ENCODE measurements at regions not wholly inside any gene's neighbourhood (a gene's known extent, or its start where the extent isn't known, plus 50 kb on each side); places are given as distances from the start of the nearest gene placed in this dataset.

DNA sequence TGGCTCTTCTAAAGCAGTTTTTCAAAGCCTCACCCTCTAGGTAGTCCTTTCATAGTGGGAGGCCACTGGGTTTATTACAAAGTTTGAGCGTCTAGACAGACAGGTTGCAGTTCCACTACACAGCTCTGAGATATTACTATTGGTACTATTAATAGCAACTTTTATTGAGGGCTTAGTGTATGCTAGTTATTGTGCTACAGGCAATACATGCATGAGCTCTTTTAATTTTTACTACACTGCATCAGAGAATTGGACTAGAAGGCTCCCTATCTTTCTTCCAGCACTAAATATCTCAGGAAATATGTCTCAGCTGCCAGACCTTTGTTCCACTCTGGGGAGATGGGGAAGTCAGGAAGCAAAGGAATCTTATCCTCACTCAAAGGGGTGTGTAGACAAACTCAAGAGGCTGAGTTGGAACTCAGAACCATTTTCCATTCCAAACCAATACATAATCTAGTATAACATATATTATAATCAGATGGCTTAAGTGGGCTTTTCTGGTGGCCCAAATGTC lies 161.8 kb upstream of the SLC38A2 start:
- no CpG with 5 or more reads among the region's 1 CpG for WGBS (ENCODE audit: insufficient coverage)
- TF ChIP-seq CTCF (IDR thresholded peaks at IDR 0.05), result no peak
- no peaks in the 10 kb centered on the region for H3K27me3 ChIP-seq (ENCODE audit: control insufficient read depth in 2 of 2, insufficient read depth in 2 of 2, low read length in 2 of 2)
- no peak overlapping the region for H2AFZ ChIP-seq (ENCODE audit: insufficient read depth, low read depth, low read length, poor library complexity, severe bottlenecking)
- peaks cover 7 to 23% (median 13%) of the 10 kb centered on the region in 7 donors for H3K9me3 Mint-ChIP-seq
- no peak overlapping the region for H3K4me2 ChIP-seq (replicated peaks; ENCODE audit: extremely low read depth, low read length, poor library complexity, severe bottlenecking)
- H3K4me1 ChIP-seq (ENCODE audit: control insufficient read depth in 1 of 2, insufficient read depth in 2 of 2, low read length in 2 of 2), result peaks cover 9 to 10% of the 10 kb centered on the region in 2 donors
- H3K27ac ChIP-seq (ENCODE audit: low read depth in 1 of 2, low read length in 2 of 2), result no peak overlapping the region
- peaks cover 17% of the 10 kb centered on the region for H3K4me1 Mint-ChIP-seq
- H3K9me3 ChIP-seq (replicated peaks in 1 of 2; ENCODE audit: control insufficient read depth in 1 of 2, insufficient read depth in 1 of 2, low read length in 2 of 2), result peaks cover 13 to 20% of the 10 kb centered on the region in 2 donors
- H3K27ac Mint-ChIP-seq, result no peak overlapping the region
- intact Hi-C loops (cut with micrococcal nuclease), result no loop called here
- H3K79me2 ChIP-seq (ENCODE audit: insufficient read depth, low read length), result no peaks in the 10 kb centered on the region
- no peaks in the 10 kb centered on the region for H4K20me1 ChIP-seq (ENCODE audit: insufficient read depth, low read length)
- H3K4me3 ChIP-seq (replicated peaks in 1 of 3; ENCODE audit: low read depth in 2 of 3, low read length in 3 of 3), result no peak overlapping the region
- H3K4me3 Mint-ChIP-seq, result no peak overlapping the region
- DNase-seq, result no peak
- H3K9ac ChIP-seq (ENCODE audit: insufficient read depth, low read length, poor library complexity, severe bottlenecking), result no peak overlapping the region
- no peaks in the 10 kb centered on the region for H3K36me3 Mint-ChIP-seq
- H3K27me3 Mint-ChIP-seq (ENCODE audit: low read depth in 3 of 3), result no peaks in the 10 kb centered on the region
- H3K36me3 ChIP-seq (replicated peaks in 1 of 2; ENCODE audit: control insufficient read depth in 1 of 2, insufficient read depth in 2 of 2, low read length in 2 of 2), result no peaks in the 10 kb centered on the region

DNA sequence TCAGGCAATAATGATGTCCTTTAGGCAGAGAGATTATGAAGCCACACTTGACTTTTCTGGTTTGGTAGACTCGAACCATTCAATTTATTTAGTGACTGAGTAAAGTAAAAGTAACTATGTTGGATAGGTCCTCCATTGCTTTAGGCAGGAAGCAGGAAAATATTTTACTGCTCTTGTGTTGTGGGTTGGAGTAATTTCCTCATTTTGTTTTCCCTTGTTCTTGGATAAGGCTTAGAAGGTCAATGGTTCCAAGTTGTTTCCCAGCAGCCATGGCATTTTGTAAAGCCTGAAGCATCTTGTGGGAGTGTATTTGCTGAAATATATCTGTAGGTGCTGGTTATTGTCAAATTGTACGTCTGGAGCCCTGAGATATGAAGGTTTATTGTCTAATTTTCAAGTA lies 161.2 kb upstream of the SLC38A2 start:
- peaks cover 7 to 23% (median 13%) of the 10 kb centered on the region in 7 donors for H3K9me3 Mint-ChIP-seq
- WGBS (ENCODE audit: insufficient coverage), result 100% methylated on average over 1 of the region's 2 CpGs
- no peak overlapping the region for H3K4me2 ChIP-seq (replicated peaks; ENCODE audit: extremely low read depth, low read length, poor library complexity, severe bottlenecking)

More for the DNA sequence above, 161.2 kb upstream of the SLC38A2 start:
- H3K9me3 ChIP-seq (replicated peaks in 1 of 2; ENCODE audit: control insufficient read depth in 1 of 2, insufficient read depth in 1 of 2, low read length in 2 of 2), result peaks cover 13 to 20% of the 10 kb centered on the region in 2 donors
- H3K27me3 Mint-ChIP-seq (ENCODE audit: low read depth in 3 of 3), result no peaks in the 10 kb centered on the region
- H3K27ac ChIP-seq (ENCODE audit: low read depth in 1 of 2, low read length in 2 of 2), result no peak overlapping the region
- H4K20me1 ChIP-seq (ENCODE audit: insufficient read depth, low read length), result no peaks in the 10 kb centered on the region
- no peaks in the 10 kb centered on the region for H3K36me3 ChIP-seq (replicated peaks in 1 of 2; ENCODE audit: control insufficient read depth in 1 of 2, insufficient read depth in 2 of 2, low read length in 2 of 2)
- intact Hi-C loops (cut with micrococcal nuclease), result no loop called here
- no peak overlapping the region for H3K4me3 Mint-ChIP-seq
- no peak for DNase-seq
- no peak overlapping the region for H2AFZ ChIP-seq (ENCODE audit: insufficient read depth, low read depth, low read length, poor library complexity, severe bottlenecking)
- no peaks in the 10 kb centered on the region for H3K27me3 ChIP-seq (ENCODE audit: control insufficient read depth in 2 of 2, insufficient read depth in 2 of 2, low read length in 2 of 2)
- H3K4me1 Mint-ChIP-seq, result peaks cover 17% of the 10 kb centered on the region
- no peaks in the 10 kb centered on the region for H3K36me3 Mint-ChIP-seq
- H3K4me3 ChIP-seq (replicated peaks in 1 of 3; ENCODE audit: low read depth in 2 of 3, low read length in 3 of 3), result no peak overlapping the region
- no peak overlapping the region for H3K9ac ChIP-seq (ENCODE audit: insufficient read depth, low read length, poor library complexity, severe bottlenecking)
- no peak overlapping the region for H3K27ac Mint-ChIP-seq
- peaks cover 9 to 10% of the 10 kb centered on the region in 2 donors for H3K4me1 ChIP-seq (ENCODE audit: control insufficient read depth in 1 of 2, insufficient read depth in 2 of 2, low read length in 2 of 2)
- no peak for TF ChIP-seq CTCF (IDR thresholded peaks at IDR 0.05)
- H3K79me2 ChIP-seq (ENCODE audit: insufficient read depth, low read length), result no peaks in the 10 kb centered on the region

Data from CD14-positive monocyte (primary cell).